Subcutaneous abdominal adipose tissue (tissue), 5 donors: ENCODE measurements at regions not wholly inside any gene's neighbourhood (a gene's known extent, or its start where the extent isn't known, plus 50 kb on each side); places are given as distances from the start of the nearest gene placed in this dataset.

Experiments
- H3K27ac ChIP-seq: one replicate; pipeline ENCODE4 v1.7.0; 2013; ENCODE audit warnings: low read depth, mild to moderate bottlenecking, inconsistent platforms, low read length, moderate library complexity
- H3K27me3 ChIP-seq, 5 donors: one replicate each; pipeline ENCODE4 v1.7.0; 2013; ENCODE audit warnings: low read length in 5 of 5, inconsistent platforms in 1 of 5; ENCODE audit not compliant: control insufficient read depth in 5 of 5, insufficient read depth in 4 of 5
- H3K36me3 ChIP-seq, 5 donors: one replicate each; pipeline ENCODE4 v1.7.0; 2013; ENCODE audit warnings: low read length in 5 of 5; ENCODE audit not compliant: control insufficient read depth in 5 of 5, insufficient read depth in 5 of 5
- H3K4me1 ChIP-seq, 5 donors: one replicate each; pipeline ENCODE4 v1.7.0; 2013; ENCODE audit warnings: low read length in 5 of 5, mild to moderate bottlenecking in 3 of 5, moderate library complexity in 1 of 5; ENCODE audit not compliant: control insufficient read depth in 5 of 5, insufficient read depth in 5 of 5
- H3K4me3 ChIP-seq, 5 donors: one replicate each; pipeline ENCODE4 v1.7.0; 2013; ENCODE audit warnings: low read length in 5 of 5, low read depth in 1 of 5
- H3K9ac ChIP-seq, 5 donors: one replicate each; pipeline ENCODE4 v1.7.0; 2013; ENCODE audit warnings: low read length in 5 of 5, mild to moderate bottlenecking in 4 of 5, moderate library complexity in 3 of 5
- H3K9me3 ChIP-seq, 5 donors: one replicate each; pipeline ENCODE4 v1.7.0; 2013; ENCODE audit warnings: low read length in 5 of 5; ENCODE audit not compliant: control insufficient read depth in 5 of 5
- donor health status: healthy.
- donor health status: healthy.
- donor health status: healthy.
- donor health status: healthy.
- donor health status: healthy.

- H3K27ac ChIP-seq = no peak overlapping the region
- peaks cover 0 to 6% (median 0%) of the 10 kb centered on the region in 5 donors for H3K4me1 ChIP-seq
- H3K9me3 ChIP-seq = no peaks in the 10 kb centered on the region
- H3K4me3 ChIP-seq = no peak overlapping the region
- H3K9ac ChIP-seq = no peak overlapping the region
- peaks cover 0 to 15% (median 7%) of the 10 kb centered on the region in 5 donors for H3K27me3 ChIP-seq
- H3K36me3 ChIP-seq = no peaks in the 10 kb centered on the region
These were observed 50.2 kb upstream of the CCND2 start for GRCh38 chr12:4223273-4223845.

DNA sequence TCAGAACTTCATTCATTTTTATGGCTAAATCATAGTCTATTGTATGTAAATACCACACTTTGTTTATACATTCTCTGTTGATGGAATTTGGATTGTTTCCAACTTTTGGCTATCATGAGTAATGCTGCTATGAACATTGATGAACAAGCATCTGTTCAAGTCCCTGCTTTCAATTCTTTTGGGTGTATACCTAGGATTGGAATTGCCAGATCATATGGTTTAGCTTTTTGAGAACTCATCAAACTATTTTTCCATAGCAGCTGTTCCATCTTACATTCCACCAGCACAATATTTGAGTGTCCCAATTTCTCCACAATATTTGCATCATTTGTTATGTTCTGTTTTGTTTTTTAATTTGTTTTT lies 52.3 kb upstream of the CCND2 start:
- peaks cover 0 to 6% (median 0%) of the 10 kb centered on the region in 5 donors for H3K4me1 ChIP-seq
- H3K27ac ChIP-seq = no peak overlapping the region
- no peak overlapping the region for H3K4me3 ChIP-seq
- no peak overlapping the region for H3K9ac ChIP-seq
- H3K9me3 ChIP-seq = no peaks in the 10 kb centered on the region
- no peaks in the 10 kb centered on the region for H3K36me3 ChIP-seq
- peaks cover 0 to 15% (median 7%) of the 10 kb centered on the region in 5 donors for H3K27me3 ChIP-seq

DNA sequence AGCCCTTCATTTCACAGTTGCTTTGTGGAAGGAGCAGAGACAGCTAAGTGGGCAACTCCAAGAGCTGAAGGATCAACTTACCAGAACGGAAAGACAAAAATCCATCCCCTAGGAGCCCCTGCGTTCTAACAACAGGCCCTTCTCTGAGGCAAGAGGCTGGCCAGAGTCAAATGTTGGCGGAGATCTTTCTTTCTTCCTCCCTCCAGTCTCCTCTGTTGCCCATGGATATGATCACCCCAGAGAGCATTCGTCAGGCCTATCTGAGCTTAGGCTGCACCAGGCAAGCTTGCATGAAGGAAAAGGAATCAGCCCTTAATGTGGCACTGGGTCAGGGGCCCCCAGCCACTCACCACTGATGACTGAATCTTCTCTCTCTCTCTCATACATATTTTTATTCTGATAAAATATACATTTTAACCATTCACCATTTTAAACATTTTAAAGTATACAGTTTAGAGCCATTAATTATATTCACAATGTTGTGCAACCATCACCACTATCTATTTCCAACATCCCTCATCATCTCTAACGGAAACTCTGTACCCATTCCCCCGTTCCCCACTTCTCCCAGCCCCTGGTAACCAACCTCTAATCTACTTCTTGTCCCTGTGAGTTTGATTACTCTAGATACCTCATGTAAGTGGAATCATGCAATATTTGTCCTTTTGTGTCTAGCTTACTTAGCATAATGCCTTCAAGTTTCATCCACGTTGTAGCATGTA lies 52.9 kb upstream of the CCND2 start:
- peaks cover 0 to 6% (median 0%) of the 10 kb centered on the region in 5 donors for H3K4me1 ChIP-seq
- H3K36me3 ChIP-seq = no peaks in the 10 kb centered on the region
- peaks cover 0 to 12% (median 4%) of the 10 kb centered on the region in 5 donors for H3K27me3 ChIP-seq
- no peaks in the 10 kb centered on the region for H3K9me3 ChIP-seq
- no peak overlapping the region for H3K4me3 ChIP-seq
- H3K27ac ChIP-seq = no peak overlapping the region
- H3K9ac ChIP-seq = no peak overlapping the region

DNA sequence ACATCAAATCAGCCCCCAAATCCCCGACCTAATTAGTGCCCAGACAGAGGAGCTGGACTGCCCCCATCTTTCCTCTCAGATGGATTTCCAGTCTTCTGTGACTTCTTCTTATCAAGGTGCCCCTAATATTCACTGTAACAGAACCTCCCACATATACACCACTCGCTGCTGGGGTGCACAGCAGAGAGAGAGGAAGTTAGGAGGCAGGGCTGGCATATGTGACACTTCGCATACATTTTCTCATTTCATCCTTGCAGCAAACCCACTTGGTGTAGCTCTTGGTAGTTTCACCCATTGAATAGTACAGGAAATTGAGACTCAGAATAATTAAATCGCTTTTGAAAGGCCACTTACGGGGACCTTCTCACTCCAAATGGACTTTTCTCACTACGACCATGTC lies 56.5 kb upstream of the CCND2 start:
- Histone ChIP-seq H3K27me3 (peaks cover 0 to 8% (median 0%) of the 10 kb centered on the region in 5 donors), H3K4me3 (no peak overlapping the region), H3K9me3 (no peaks in the 10 kb centered on the region), H3K4me1 (peaks cover 0 to 4% (median 0%) of the 10 kb centered on the region in 5 donors), H3K36me3 (no peaks in the 10 kb centered on the region), H3K9ac (no peak overlapping the region), H3K27ac (no peak overlapping the region)

GRCh38 chr12:4216187-4216927 lies 57.2 kb upstream of the CCND2 start:
- H3K9me3 ChIP-seq = no peaks in the 10 kb centered on the region
- H3K36me3 ChIP-seq = no peaks in the 10 kb centered on the region

GRCh38 chr12:4215229-4216186 lies 58.1 kb upstream of the CCND2 start:
- Histone ChIP-seq H3K27me3 (peaks cover 0 to 11% (median 0%) of the 10 kb centered on the region in 5 donors), H3K9me3 (no peaks in the 10 kb centered on the region), H3K4me1 (peaks cover 0 to 4% (median 0%) of the 10 kb centered on the region in 5 donors), H3K27ac (no peak overlapping the region), H3K9ac (no peak overlapping the region), H3K36me3 (no peaks in the 10 kb centered on the region), H3K4me3 (no peak overlapping the region)

More at GRCh38 chr12:4216187-4216927, 57.2 kb upstream of the CCND2 start:
- peaks cover 0 to 4% (median 0%) of the 10 kb centered on the region in 5 donors for H3K4me1 ChIP-seq
- H3K9ac ChIP-seq = no peak overlapping the region
- H3K4me3 ChIP-seq = no peak overlapping the region
- H3K27me3 ChIP-seq = peaks cover 0 to 10% (median 0%) of the 10 kb centered on the region in 5 donors
- H3K27ac ChIP-seq = no peak overlapping the region

DNA sequence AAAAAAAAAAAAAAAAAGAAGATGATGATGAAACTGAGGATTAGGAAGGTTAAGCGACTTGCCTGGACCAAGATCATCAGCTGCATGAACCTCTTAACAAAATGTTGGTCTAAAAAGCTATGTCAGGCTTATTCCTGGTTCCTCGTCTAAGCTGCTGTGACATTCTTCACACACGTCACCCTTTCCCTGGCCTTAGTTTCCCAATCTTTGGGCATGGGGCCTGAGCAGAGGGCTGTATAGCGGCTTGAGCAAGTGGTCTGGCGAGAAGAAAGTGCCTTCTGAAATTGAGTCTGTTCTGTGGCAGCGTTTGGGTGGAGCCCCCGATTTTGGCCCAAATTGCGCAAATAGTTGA lies 58.7 kb upstream of the CCND2 start:
- Histone ChIP-seq H3K36me3 (no peaks in the 10 kb centered on the region), H3K27me3 (peaks cover 0 to 11% (median 0%) of the 10 kb centered on the region in 5 donors), H3K4me3 (no peak overlapping the region), H3K9me3 (no peaks in the 10 kb centered on the region), H3K9ac (no peak overlapping the region), H3K27ac (no peak overlapping the region), H3K4me1 (peaks cover 0 to 4% (median 0%) of the 10 kb centered on the region in 5 donors)

- Histone ChIP-seq H3K4me1 (peaks cover 0 to 4% (median 0%) of the 10 kb centered on the region in 5 donors), H3K9ac (no peak overlapping the region), H3K9me3 (no peaks in the 10 kb centered on the region), H3K4me3 (no peak overlapping the region), H3K27me3 (peaks cover 0 to 11% (median 0%) of the 10 kb centered on the region in 5 donors), H3K27ac (no peak overlapping the region), H3K36me3 (no peaks in the 10 kb centered on the region)
These were observed 60.1 kb upstream of the CCND2 start for GRCh38 chr12:4213471-4213870.

GRCh38 chr12:4212845-4213244 lies 60.7 kb upstream of the CCND2 start:
- Histone ChIP-seq H3K4me3 (no peak overlapping the region), H3K27ac (no peak overlapping the region), H3K27me3 (peaks cover 0 to 11% (median 0%) of the 10 kb centered on the region in 5 donors), H3K9me3 (no peaks in the 10 kb centered on the region), H3K36me3 (no peaks in the 10 kb centered on the region), H3K4me1 (peaks cover 0 to 4% (median 0%) of the 10 kb centered on the region in 5 donors), H3K9ac (no peak overlapping the region)
